ENCODE measurements at regions not wholly inside any gene's neighbourhood (a gene's known extent, or its start where the extent isn't known, plus 50 kb on each side); places are given as distances from the start of the nearest gene placed in this dataset.

DNA sequence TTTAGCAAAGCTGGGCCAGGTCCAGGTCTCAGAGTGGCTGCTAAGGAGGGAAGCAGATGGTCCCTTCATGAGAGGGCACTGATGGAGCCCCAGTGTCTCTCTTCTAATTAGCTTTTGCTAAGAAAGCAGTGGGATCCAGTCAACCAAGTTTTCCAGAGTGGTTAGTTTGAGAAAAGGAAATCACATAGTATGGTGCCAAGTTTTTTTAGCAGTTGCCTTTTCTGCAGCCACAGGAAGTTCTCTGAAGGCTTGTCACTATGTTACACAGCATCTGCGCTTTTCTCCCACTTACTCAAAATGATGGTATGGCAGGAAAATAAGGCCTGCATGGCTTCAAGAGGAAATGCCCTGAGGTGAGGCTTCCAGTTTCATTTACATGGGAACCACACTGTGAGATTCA, 331.5 kb upstream of the ZNF462 start:
- Histone ChIP-seq H3K14ac (ENCODE audit: insufficient read length) (no peak overlapping the region), H3K18ac (ENCODE audit: extremely low read depth, low read length) (no peak overlapping the region), H3K4ac (replicated peaks; ENCODE audit: insufficient read length, low read depth, low read length) (no peak overlapping the region), H3K27ac (ENCODE audit: low read depth, low read length) (no peak overlapping the region), H2BK120ac (replicated peaks; ENCODE audit: low read depth, low read length) (no peak overlapping the region), H2AFZ (ENCODE audit: low read length) (no peak overlapping the region), H3K4me1 (replicated peaks in 1 of 4; ENCODE audit: control insufficient read depth in 3 of 4, insufficient read depth in 4 of 4, low read length in 3 of 4) (no peaks in the 10 kb centered on the region), H3K23ac (ENCODE audit: insufficient read length) (no peak overlapping the region), H3K9ac (replicated peaks in 1 of 4; ENCODE audit: extremely low read depth in 1 of 4, low read depth in 3 of 4, low read length in 3 of 4) (no peak overlapping the region), H3K79me2 (ENCODE audit: control insufficient read depth in 1 of 2, insufficient read depth in 2 of 2, low read length in 2 of 2) (no peaks in the 10 kb centered on the region), H3K23me2 (ENCODE audit: low read depth, low read length) (no peaks in the 10 kb centered on the region), H4K8ac (ENCODE audit: extremely low read depth, insufficient read depth, low read length) (no peak overlapping the region), H3K79me1 (ENCODE audit: low read depth, low read length) (no peaks in the 10 kb centered on the region), H4K20me1 (replicated peaks in 1 of 2; ENCODE audit: control insufficient read depth in 1 of 2, insufficient read depth in 2 of 2, low read length in 2 of 2) (no peaks in the 10 kb centered on the region), H3K27me3 (replicated peaks in 1 of 4; ENCODE audit: control insufficient read depth in 3 of 4, extremely low read depth in 1 of 4, insufficient read depth in 3 of 4, low read length in 3 of 4) (no peaks in the 10 kb centered on the region), H4K91ac (replicated peaks; ENCODE audit: insufficient read length, low read length) (no peak overlapping the region), H3K9me3 (ENCODE audit: insufficient read depth in 2 of 2, low read depth in 1 of 2, low read length in 1 of 2) (no peaks in the 10 kb centered on the region), H3K56ac (replicated peaks; ENCODE audit: insufficient read length, low read depth, low read length) (no peak overlapping the region), H2BK20ac (ENCODE audit: low read length) (no peak overlapping the region), H3K4me3 (ENCODE audit: extremely low read depth in 1 of 4, insufficient read depth in 2 of 4, low read depth in 3 of 4, low read length in 4 of 4) (no peak overlapping the region), H2AK5ac (ENCODE audit: low read depth, low read length) (no peak overlapping the region), H2BK12ac (ENCODE audit: low read depth, low read length) (no peak overlapping the region), H3K4me2 (ENCODE audit: insufficient read depth in 1 of 2, low read depth in 2 of 2, low read length in 2 of 2) (no peak overlapping the region), H2BK5ac (ENCODE audit: low read depth, low read length) (no peak overlapping the region), H2BK15ac (ENCODE audit: low read length) (no peak overlapping the region), H3K36me3 (ENCODE audit: control insufficient read depth in 2 of 4, insufficient read depth in 4 of 4, low read length in 3 of 4) (no peaks in the 10 kb centered on the region), H4K5ac (ENCODE audit: insufficient read length, low read depth, low read length) (no peak overlapping the region)
- WGBS, 2 experiments (ENCODE audit: extremely low coverage in 1 of 2, insufficient coverage in 1 of 2, insufficient read length in 1 of 2, insufficient replicate concordance in 2 of 2, low coverage in 1 of 2, low lambda C conversion rate in 2 of 2, missing lambda C conversion rate in 1 of 2): 100% methylated on average over 1 of the region's 1 CpG; no CpG with 5 or more reads in 1 of the 2 experiments
- ChIA-PET POLR2A (ENCODE audit: partially characterized antibody) (no interaction called here), CTCF (ENCODE audit: partially characterized antibody) (interaction anchor here (0.7 kb wide), 2 partner anchors 92 to 134 kb away, joined by 3 read pairs; no protein-coding TSS in a partner anchor)
- DNase-seq (ENCODE audit: low read depth in 1 of 2, low spot score in 2 of 2) (no peak), FAIRE-seq (no peak)
- TF ChIP-seq EGR1 (IDR thresholded peaks at IDR 0.05; ENCODE audit: borderline replicate concordance, low read depth, low read length): no peak
- no peak for TF ChIP-seq RAD21 (IDR thresholded peaks at IDR 0.05 in 1 of 2, conservative IDR thresholded peaks at IDR 0.05 in 1 of 2; ENCODE audit: low read depth in 2 of 2, low read length in 2 of 2)
- no peak for TF ChIP-seq MAFK (IDR thresholded peaks at IDR 0.05; ENCODE audit: low read depth, low read length)
- TF ChIP-seq RBBP5 (IDR thresholded peaks at IDR 0.05; ENCODE audit: borderline replicate concordance, low read depth, low read length): no peak
- TF ChIP-seq, protein P1, sequence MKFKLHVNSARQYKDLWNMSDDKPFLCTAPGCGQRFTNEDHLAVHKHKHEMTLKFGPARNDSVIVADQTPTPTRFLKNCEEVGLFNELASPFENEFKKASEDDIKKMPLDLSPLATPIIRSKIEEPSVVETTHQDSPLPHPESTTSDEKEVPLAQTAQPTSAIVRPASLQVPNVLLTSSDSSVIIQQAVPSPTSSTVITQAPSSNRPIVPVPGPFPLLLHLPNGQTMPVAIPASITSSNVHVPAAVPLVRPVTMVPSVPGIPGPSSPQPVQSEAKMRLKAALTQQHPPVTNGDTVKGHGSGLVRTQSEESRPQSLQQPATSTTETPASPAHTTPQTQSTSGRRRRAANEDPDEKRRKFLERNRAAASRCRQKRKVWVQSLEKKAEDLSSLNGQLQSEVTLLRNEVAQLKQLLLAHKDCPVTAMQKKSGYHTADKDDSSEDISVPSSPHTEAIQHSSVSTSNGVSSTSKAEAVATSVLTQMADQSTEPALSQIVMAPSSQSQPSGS (IDR thresholded peaks at IDR 0.05; ENCODE audit: low read length): no peak
- TF ChIP-seq, protein P2, sequence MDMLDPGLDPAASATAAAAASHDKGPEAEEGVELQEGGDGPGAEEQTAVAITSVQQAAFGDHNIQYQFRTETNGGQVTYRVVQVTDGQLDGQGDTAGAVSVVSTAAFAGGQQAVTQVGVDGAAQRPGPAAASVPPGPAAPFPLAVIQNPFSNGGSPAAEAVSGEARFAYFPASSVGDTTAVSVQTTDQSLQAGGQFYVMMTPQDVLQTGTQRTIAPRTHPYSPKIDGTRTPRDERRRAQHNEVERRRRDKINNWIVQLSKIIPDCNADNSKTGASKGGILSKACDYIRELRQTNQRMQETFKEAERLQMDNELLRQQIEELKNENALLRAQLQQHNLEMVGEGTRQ (IDR thresholded peaks at IDR 0.05; ENCODE audit: low read length): no peak
- no peak for TF ChIP-seq CHD1 (IDR thresholded peaks at IDR 0.05; ENCODE audit: low read depth, low read length)
- no peak for TF ChIP-seq SUZ12 (IDR thresholded peaks at IDR 0.05; ENCODE audit: low read length)
- no peak for TF ChIP-seq POLR2A (IDR thresholded peaks at IDR 0.05; ENCODE audit: control extremely low read depth in 1 of 2, low read depth in 2 of 2, low read length in 2 of 2)
- TF ChIP-seq BACH1 (IDR thresholded peaks at IDR 0.05; ENCODE audit: low read length): no peak
- TF ChIP-seq RXRA (IDR thresholded peaks at IDR 0.05; ENCODE audit: insufficient read depth, low read depth, low read length): no peak
- no peak for TF ChIP-seq SP2 (IDR thresholded peaks at IDR 0.05; ENCODE audit: low read length)
- no peak for TF ChIP-seq HDAC6 (IDR thresholded peaks at IDR 0.05; ENCODE audit: low read depth, low read length)

Measured in H1 (cell line).